ENCODE measurements at regions not wholly inside any gene's neighbourhood (a gene's known extent, or its start where the extent isn't known, plus 50 kb on each side); places are given as distances from the start of the nearest gene placed in this dataset.

DNA sequence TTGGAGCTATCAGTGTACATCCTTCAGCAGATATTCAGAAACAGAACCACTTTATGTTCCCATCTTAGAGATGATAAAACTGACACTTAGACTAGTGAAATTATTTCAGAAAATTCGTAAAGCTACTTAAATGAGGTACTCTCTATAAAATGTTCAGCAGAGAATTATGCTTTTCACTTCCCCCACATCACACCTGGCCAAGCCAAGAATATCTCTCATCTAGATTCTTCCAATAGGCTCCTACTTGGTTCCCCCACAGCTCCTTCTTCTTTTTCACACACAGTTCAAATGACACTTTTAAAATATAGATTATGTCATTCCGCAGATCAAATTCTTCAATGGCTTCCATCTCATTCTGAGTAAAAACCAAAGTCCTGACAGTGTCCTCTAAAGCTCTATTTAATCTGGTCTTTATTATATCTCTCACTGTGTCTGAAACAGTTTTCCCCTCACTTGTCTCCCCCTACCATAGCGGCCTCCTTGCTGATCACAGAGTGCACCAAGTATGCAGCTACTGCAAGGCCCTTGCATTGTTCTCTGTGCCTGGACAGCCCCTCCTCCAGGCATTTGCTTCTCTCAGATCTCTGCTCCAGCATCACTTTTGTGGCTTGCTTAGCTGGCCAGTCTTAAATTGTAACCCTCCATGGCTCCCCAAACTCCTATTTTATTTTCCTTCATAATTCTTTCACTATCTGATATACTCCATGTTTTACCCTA is 736.8 kb upstream of the USP15 start:
- TF ChIP-seq, protein P1, sequence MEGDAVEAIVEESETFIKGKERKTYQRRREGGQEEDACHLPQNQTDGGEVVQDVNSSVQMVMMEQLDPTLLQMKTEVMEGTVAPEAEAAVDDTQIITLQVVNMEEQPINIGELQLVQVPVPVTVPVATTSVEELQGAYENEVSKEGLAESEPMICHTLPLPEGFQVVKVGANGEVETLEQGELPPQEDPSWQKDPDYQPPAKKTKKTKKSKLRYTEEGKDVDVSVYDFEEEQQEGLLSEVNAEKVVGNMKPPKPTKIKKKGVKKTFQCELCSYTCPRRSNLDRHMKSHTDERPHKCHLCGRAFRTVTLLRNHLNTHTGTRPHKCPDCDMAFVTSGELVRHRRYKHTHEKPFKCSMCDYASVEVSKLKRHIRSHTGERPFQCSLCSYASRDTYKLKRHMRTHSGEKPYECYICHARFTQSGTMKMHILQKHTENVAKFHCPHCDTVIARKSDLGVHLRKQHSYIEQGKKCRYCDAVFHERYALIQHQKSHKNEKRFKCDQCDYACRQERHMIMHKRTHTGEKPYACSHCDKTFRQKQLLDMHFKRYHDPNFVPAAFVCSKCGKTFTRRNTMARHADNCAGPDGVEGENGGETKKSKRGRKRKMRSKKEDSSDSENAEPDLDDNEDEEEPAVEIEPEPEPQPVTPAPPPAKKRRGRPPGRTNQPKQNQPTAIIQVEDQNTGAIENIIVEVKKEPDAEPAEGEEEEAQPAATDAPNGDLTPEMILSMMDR (IDR thresholded peaks at IDR 0.05), result no peak
- no peak for TF ChIP-seq ZFX (IDR thresholded peaks at IDR 0.05; ENCODE audit: borderline replicate concordance)

All from 22Rv1 (cell line).